MV-4-11 (cell line): ENCODE measurements at regions not wholly inside any gene's neighbourhood (a gene's known extent, or its start where the extent isn't known, plus 50 kb on each side); places are given as distances from the start of the nearest gene placed in this dataset.
"Not testable (repeated sequence)": the region's sequence is repeated elsewhere in the genome, so short reads cannot be mapped to it uniquely, and the experiment has no call there.

Experiments used
- DNase-seq: peaks from one replicate; lab custom pipeline; 2025; lab: John Stamatoyannopoulos, UW

DNA sequence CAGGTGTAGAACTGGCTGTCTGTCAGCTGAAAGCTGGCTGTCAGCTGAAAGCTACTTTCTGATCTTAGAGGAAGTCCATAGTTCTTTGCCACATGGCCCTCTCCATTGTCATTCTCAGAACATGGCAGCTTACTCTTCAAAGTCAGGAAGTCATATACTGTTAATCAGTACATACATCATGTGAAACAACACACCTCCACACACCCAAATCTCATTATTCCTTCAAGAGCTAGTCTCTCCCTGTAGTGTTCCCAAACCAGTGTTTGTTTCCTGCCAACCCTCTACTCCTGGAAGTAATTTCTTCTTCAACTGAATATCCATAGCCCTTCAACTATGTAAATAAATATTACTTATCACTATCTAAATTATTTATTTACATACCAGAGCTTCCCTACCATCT, 58.9 kb downstream of the OR5AK2 start:
- DNase-seq = no peak

- DNase-seq = no peak
Observed at GRCh38 chr11:57049749-57050148, 61.0 kb downstream of the OR5AK2 start.

DNA sequence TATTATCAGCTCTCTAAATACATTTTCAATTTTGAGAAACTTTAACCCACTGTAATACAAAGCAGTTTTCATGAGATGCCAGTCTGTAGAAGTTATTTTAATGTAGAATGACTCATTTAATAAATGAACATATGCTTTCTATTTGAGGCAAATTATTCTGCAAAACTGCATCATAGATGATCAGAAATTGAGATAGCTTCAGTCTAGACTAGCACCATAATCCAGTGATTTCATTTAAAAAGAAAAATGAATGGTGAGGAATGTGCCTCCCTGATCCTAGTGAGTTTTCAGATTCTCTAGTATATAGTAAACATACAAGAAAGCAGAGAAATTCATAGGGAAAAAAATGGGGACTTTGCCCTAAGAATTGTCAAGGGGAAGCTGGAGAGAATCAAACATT, 66.1 kb downstream of the OR5AK2 start:
- DNase-seq = no peak

GRCh38 chr11:57055744-57056143, 67.0 kb downstream of the OR5AK2 start:
- no peak for DNase-seq

- DNase-seq = no peak
Observed at GRCh38 chr11:57056735-57057134, 68.0 kb downstream of the OR5AK2 start.

GRCh38 chr11:57057561-57057960, 68.8 kb downstream of the OR5AK2 start:
- no peak for DNase-seq

DNA sequence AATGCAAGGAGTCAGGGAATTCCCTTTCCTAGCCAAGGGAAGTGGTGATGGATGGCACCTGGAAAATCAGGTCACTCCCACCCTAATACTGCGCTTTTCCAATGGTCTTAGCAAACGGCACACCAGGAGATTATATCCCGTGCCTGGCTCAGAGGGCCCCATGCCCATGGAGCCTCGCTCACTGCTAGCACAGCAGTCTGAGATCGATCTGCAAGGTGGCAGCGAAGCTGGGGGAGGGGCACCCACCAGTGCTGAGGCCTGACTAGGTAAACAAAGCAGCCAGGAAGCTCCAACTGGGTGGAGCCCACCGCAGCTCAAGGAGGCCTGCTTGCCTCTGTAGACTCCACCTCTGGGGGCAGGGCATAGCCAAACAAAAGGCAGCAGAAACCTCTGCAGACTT, 74.2 kb downstream of the OR5AK2 start:
- DNase-seq = not testable (repeated sequence)

DNA sequence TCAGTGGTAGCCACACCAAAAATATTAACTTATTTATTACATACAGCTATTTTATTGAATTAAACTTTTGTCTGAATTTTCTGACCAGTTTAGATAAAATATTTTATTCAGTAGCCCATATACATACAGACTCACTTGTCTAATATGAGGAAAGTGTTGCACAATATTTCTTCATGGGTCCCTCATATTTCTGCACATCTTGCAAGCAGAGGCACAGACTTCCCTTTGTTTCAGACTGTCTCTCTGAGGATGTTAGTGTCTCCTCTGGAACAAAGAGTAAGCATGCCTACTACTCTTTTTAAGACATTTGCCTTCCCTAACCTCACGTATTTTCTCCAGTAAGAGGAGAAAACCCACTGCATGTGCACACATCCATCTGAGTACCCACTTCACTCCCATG, 81.2 kb downstream of the OR5AK2 start:
- no peak for DNase-seq

- DNase-seq = no peak
Observed at GRCh38 chr11:57071829-57072228, 83.1 kb downstream of the OR5AK2 start.

DNA sequence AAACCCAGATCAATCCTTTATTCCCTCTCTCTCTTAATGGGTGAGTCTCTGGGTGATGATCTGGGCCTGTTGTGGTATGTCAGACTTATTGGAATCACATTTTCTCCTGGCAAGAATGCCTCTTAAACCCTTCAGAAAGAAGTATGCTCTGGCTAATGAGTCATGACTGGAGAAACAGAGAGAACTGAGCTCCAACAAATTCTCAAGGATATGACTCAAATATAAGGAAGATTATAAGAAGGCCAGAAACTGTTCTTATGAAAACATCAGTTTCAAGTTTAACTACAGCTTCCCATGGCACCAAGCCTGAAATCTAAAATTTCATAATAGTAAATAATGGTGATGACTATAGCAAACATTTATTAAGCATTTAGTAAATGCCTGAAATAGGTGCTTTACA, 83.9 kb downstream of the OR5AK2 start:
- no peak for DNase-seq

GRCh38 chr11:57073128-57073527, 84.4 kb downstream of the OR5AK2 start:
- DNase-seq = no peak

DNA sequence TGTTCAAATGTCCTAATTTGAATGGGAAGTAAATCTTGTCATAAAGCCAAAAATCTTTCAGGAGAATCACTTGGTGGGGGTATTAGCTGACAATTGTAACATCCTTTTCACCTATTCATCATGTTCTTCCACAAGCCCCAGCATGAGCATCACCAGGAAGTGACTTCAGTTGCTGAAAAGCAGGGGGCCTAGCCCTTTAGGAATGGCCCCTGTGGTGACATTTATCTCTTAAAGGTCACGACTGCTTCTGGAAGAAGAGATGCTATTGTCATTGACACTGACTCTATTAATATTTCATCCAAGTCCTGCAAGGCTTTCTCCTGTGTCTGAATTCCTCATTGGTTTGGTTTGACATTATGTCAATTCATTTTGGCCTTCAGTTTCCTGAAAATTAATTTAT, 92.6 kb downstream of the OR5AK2 start:
- DNase-seq = no peak

DNA sequence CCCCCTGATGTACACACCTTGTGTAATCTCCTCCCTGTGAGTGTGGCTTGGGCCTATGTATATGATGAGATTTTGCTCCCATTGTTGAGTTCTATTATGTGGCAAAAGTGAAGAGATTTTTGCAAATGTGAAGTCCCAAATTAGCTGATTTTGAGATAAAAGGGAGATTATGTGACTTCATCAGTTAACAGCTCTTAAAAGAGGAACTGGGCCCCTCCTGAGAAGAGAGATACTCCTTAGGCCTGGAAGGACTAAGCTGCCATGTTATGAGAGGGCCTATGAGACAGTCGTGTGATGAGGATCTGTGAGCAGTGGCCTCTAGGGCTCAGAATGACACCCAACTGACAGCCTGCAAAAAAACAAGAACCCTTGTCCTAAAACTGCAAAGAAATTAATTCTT, 93.4 kb downstream of the OR5AK2 start:
- peak; percentile 19 for DNase-seq

DNA sequence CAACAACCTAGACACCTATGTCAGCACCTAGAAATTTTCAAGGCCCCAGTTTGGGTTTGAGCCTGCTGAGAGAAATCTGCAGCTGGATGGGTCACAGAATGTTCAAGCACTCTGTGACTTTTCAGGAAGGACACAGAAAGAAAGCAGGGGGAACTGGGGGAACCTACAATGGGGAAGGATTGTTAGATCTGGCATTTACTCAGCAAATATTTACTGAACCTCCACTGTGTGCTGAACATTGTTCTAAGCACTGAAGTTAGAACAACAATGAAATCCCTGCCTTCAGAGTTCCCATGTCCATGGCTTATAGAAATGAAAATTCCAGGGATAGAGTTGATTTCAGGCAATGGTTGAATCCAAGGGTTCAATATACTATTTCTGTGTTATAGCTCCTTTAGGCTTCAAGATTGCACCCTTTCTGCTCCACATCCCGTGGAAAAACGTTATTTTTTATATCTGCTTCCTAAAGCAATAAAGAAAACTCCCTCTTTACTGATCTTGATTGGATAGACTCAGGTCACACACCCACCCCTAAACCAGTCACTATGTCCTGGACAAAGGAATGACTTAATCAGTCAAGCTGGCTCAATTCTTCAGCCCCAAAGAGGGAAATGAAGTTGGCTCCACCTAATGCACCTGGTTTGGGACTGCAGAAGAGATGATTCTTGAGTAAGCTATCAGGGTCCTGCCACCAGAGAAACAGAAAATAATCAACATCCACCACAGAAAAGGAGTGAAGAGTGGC, 95.1 kb downstream of the OR5AK2 start:
- DNase-seq = no peak

- DNase-seq = no peak
Observed at GRCh38 chr11:57085611-57086010, 96.1 kb upstream of the LRRC55 start.

DNA sequence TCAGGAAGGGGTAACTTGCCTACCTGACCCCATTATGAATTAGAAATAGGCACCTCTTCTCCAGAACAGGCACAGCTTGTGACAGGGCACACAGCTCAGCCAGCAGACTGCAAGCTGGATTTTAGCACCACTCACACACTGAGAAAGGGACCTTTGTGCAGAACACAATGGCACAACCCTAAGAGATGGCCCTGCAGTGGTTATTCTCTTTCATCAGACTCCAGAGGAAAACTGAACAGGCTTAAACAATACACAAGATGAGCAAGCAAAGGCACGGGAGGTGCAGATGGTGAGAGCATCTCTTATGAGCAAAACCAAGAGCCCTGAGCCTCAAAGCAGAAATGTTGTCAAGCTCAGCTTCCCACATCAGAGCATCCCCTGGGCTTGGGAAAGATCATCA, 93.8 kb upstream of the LRRC55 start:
- no peak for DNase-seq

DNA sequence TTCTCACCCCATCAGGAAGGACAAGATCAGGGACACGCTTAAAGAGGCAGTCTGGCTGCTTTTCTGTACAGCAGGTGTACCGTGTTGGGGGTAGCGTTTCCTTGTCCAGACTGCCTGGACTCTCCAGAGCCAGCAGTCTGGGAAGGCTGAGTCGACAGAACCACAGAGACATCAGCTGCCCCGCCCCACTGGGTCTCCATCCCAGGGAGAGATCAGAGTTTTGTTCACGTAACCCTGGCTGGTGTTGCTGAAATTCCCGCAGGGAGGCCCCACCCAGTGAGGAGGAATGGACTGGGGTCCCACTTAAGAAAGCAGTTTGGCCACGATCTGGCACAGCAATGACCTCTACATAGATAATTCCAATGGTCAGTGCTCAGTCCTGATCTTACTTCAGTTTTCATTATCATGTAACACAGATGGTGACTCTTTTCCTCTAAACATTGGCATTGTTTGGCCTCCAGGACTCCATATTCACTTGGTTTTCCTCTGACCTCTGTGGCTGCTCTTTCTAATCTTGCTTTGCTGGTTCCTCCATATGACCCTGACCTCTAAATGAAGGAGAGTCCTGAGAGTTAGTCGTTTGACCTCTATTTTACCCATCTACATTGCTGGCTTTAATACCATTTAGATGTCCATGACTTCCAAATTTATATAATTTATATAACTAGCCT, 89.6 kb upstream of the LRRC55 start:
- DNase-seq = no peak

DNA sequence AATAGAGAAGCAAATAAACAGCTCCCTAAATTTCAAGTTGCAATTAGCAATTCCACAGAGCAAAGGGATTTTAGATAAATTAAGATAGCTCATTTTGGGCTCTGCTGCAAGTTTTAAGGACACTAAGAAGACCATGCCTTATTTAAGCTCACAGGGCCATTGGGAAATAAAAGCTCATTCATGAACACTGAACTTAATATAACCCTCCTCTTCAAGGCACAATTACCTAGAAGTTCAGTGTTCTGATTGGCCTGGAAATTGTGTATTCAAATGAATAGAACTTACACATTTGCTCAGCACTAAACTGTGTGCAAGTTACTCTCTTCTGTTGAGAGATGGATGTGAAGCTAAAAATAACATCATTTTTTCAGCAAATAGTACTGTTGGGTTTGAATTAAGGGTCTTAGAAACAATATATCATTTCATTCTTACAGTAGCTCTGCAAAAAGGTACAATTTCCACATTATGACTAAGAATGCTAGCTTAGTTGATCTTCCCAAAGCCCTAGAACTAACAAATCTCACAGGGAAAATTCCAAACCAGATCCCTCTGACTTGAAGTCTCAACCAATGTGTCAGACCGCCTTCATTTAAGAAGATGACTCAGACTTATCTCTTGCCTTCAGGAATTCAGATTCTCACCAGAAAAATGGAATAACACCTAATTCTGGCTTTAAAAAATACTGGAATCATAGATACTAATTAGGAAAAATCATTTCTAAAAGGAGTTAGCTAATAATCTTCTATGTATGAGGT, 87.4 kb upstream of the LRRC55 start:
- DNase-seq = no peak

- DNase-seq = peak; percentile 78
Observed at GRCh38 chr11:57095417-57095816, 86.3 kb upstream of the LRRC55 start.

DNA sequence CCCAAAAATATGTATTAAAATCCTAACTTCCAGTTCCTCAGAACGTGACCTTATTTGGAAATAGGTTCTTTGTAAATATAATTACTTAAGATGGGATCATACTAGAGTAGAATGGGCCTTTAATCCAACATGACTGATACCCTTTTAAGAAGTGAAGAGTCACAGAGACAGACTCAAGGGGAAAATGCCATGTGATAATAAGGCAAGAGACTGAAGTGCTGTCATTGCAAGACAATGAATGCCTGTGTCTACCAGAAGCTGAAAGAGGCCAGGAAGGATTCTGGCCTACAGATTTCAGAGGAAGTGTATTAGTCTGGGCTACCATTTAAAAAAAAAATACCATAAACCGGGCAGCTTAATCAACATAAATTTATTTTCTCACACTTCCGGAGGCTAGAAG, 85.9 kb upstream of the LRRC55 start:
- no peak for DNase-seq

GRCh38 chr11:57097149-57097548, 84.6 kb upstream of the LRRC55 start:
- no peak for DNase-seq

GRCh38 chr11:57098191-57098590, 83.6 kb upstream of the LRRC55 start:
- DNase-seq = no peak
